Mucosa of stomach (tissue), 1 donor: ENCODE measurements at regions not wholly inside any gene's neighbourhood (a gene's known extent, or its start where the extent isn't known, plus 50 kb on each side); places are given as distances from the start of the nearest gene placed in this dataset.

Source experiments
- H3K27me3 ChIP-seq: one replicate; pipeline ENCODE4 v1.7.0; 2013; ENCODE audit warnings: mild to moderate bottlenecking, low read length; ENCODE audit not compliant: control insufficient read depth, insufficient read depth
- H3K36me3 ChIP-seq: one replicate; pipeline ENCODE4 v1.7.0; 2013; ENCODE audit warnings: low read length; ENCODE audit not compliant: control insufficient read depth, insufficient read depth
- H3K4me1 ChIP-seq: one replicate; pipeline ENCODE4 v1.7.0; 2013; ENCODE audit warnings: mild to moderate bottlenecking, low read length; ENCODE audit not compliant: control insufficient read depth, insufficient read depth
- H3K4me3 ChIP-seq: one replicate; pipeline ENCODE4 v1.7.0; 2013; ENCODE audit warnings: low read length
- H3K9ac ChIP-seq: one replicate; pipeline ENCODE4 v1.7.0; 2013; ENCODE audit warnings: mild to moderate bottlenecking, low read length, moderate library complexity
- H3K9me3 ChIP-seq: one replicate; pipeline ENCODE4 v1.7.0; 2013; ENCODE audit warnings: mild to moderate bottlenecking, low read length, moderate library complexity; ENCODE audit not compliant: control insufficient read depth
- donor health status: Pancreatic carcinoma.

- Histone ChIP-seq H3K4me1 (no peaks in the 10 kb centered on the region), H3K36me3 (no peaks in the 10 kb centered on the region), H3K9ac (no peak overlapping the region), H3K4me3 (no peak overlapping the region), H3K9me3 (no peaks in the 10 kb centered on the region), H3K27me3 (no peaks in the 10 kb centered on the region)
Measured at GRCh38 chr1:72485801-72486200, 203.5 kb upstream of the NEGR1 start.

GRCh38 chr1:72483846-72484357 is 201.6 kb upstream of the NEGR1 start:
- no peaks in the 10 kb centered on the region for H3K9me3 ChIP-seq
- H3K4me3 ChIP-seq, result no peak overlapping the region
- H3K4me1 ChIP-seq, result no peaks in the 10 kb centered on the region
- H3K9ac ChIP-seq, result no peak overlapping the region
- H3K27me3 ChIP-seq, result no peaks in the 10 kb centered on the region
- no peaks in the 10 kb centered on the region for H3K36me3 ChIP-seq

GRCh38 chr1:72482736-72483413 is 200.5 kb upstream of the NEGR1 start:
- Histone ChIP-seq H3K4me3 (no peak overlapping the region), H3K9me3 (no peaks in the 10 kb centered on the region), H3K27me3 (no peaks in the 10 kb centered on the region), H3K36me3 (no peaks in the 10 kb centered on the region), H3K9ac (no peak overlapping the region), H3K4me1 (no peaks in the 10 kb centered on the region)

GRCh38 chr1:72481420-72481970 is 199.2 kb upstream of the NEGR1 start:
- H3K4me3 ChIP-seq, result no peak overlapping the region
- H3K9me3 ChIP-seq, result no peaks in the 10 kb centered on the region
- H3K36me3 ChIP-seq, result no peaks in the 10 kb centered on the region
- H3K9ac ChIP-seq, result no peak overlapping the region
- H3K27me3 ChIP-seq, result no peaks in the 10 kb centered on the region
- H3K4me1 ChIP-seq, result no peaks in the 10 kb centered on the region

GRCh38 chr1:72466376-72466775 is 184.0 kb upstream of the NEGR1 start:
- no peak overlapping the region for H3K9ac ChIP-seq
- H3K4me3 ChIP-seq, result no peak overlapping the region
- H3K4me1 ChIP-seq, result no peaks in the 10 kb centered on the region
- H3K36me3 ChIP-seq, result no peaks in the 10 kb centered on the region
- no peaks in the 10 kb centered on the region for H3K9me3 ChIP-seq
- no peaks in the 10 kb centered on the region for H3K27me3 ChIP-seq

GRCh38 chr1:72462186-72462905 is 180.0 kb upstream of the NEGR1 start:
- Histone ChIP-seq H3K9me3 (no peaks in the 10 kb centered on the region), H3K4me3 (no peak overlapping the region), H3K9ac (no peak overlapping the region), H3K27me3 (no peaks in the 10 kb centered on the region), H3K4me1 (no peaks in the 10 kb centered on the region), H3K36me3 (no peaks in the 10 kb centered on the region)

- Histone ChIP-seq H3K36me3 (no peaks in the 10 kb centered on the region), H3K4me3 (no peak overlapping the region), H3K9me3 (no peaks in the 10 kb centered on the region), H3K4me1 (no peaks in the 10 kb centered on the region), H3K9ac (no peak overlapping the region), H3K27me3 (no peaks in the 10 kb centered on the region)
Measured at GRCh38 chr1:72442262-72442661, 159.9 kb upstream of the NEGR1 start.

GRCh38 chr1:72439036-72439435 is 156.7 kb upstream of the NEGR1 start:
- H3K9ac ChIP-seq, result no peak overlapping the region

GRCh38 chr1:72438270-72438669 is 155.9 kb upstream of the NEGR1 start:
- Histone ChIP-seq H3K27me3 (no peaks in the 10 kb centered on the region), H3K36me3 (no peaks in the 10 kb centered on the region), H3K9ac (no peak overlapping the region), H3K4me3 (no peak overlapping the region), H3K4me1 (no peaks in the 10 kb centered on the region), H3K9me3 (no peaks in the 10 kb centered on the region)

More at GRCh38 chr1:72439036-72439435, 156.7 kb upstream of the NEGR1 start:
- no peak overlapping the region for H3K4me3 ChIP-seq
- no peaks in the 10 kb centered on the region for H3K4me1 ChIP-seq
- H3K9me3 ChIP-seq, result no peaks in the 10 kb centered on the region
- no peaks in the 10 kb centered on the region for H3K27me3 ChIP-seq
- H3K36me3 ChIP-seq, result no peaks in the 10 kb centered on the region

- Histone ChIP-seq H3K9ac (no peak overlapping the region), H3K9me3 (no peaks in the 10 kb centered on the region), H3K36me3 (no peaks in the 10 kb centered on the region), H3K4me1 (no peaks in the 10 kb centered on the region), H3K27me3 (no peaks in the 10 kb centered on the region), H3K4me3 (no peak overlapping the region)
Measured at GRCh38 chr1:72435025-72435424, 152.7 kb upstream of the NEGR1 start.

- Histone ChIP-seq H3K27me3 (no peaks in the 10 kb centered on the region), H3K36me3 (no peaks in the 10 kb centered on the region), H3K9ac (no peak overlapping the region), H3K4me1 (no peaks in the 10 kb centered on the region), H3K9me3 (no peaks in the 10 kb centered on the region), H3K4me3 (no peak overlapping the region)
Measured at GRCh38 chr1:72434070-72434469, 151.7 kb upstream of the NEGR1 start.

GRCh38 chr1:72433591-72433990 is 151.3 kb upstream of the NEGR1 start:
- Histone ChIP-seq H3K36me3 (no peaks in the 10 kb centered on the region), H3K27me3 (no peaks in the 10 kb centered on the region), H3K4me3 (no peak overlapping the region), H3K9me3 (no peaks in the 10 kb centered on the region), H3K9ac (no peak overlapping the region), H3K4me1 (no peaks in the 10 kb centered on the region)
